ENCODE measurements at regions not wholly inside any gene's neighbourhood (a gene's known extent, or its start where the extent isn't known, plus 50 kb on each side); places are given as distances from the start of the nearest gene placed in this dataset.

DNA sequence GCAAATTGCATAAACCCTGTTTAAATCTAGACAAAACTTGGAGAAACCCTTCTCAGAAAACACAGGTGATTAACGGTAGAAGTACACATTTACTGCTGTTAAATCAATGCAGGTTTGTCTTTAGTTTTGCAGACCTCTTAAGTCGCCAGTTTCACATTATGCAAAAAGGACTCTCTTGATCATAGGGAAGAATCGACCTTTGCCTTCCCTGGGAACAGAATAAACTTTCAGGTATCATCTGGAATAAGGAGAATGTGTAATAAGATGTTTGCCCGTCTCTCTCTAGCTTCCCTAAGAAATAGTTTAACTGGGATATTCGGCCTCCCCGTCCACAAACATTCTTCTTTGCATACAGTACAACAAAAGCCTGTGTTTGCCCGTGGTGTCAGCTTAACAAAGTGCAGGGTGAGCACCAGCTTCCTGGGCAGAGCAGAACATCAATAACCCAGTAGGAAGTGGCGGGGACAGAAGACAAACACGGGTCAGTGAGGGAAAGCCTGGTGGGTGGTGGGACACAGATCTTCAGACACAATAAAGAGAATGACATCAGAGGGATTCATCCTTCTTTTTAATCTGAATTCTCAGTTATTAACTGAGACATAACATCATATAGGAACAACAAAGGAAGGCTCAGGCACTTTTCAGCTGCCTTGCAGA lies 1077.7 kb upstream of the SLC10A2 start:
- CTCF ChIA-PET, result no interaction called here
- Histone ChIP-seq H3K4me3 (ENCODE audit: insufficient read depth, low read depth, low read length) (no peak overlapping the region), H3K27ac (ENCODE audit: insufficient read depth, low read length) (no peak overlapping the region), H3K18ac (ENCODE audit: low read depth, low read length) (no peak overlapping the region), H3K27me3 (ENCODE audit: control insufficient read depth, insufficient read depth, low read length) (no peaks in the 10 kb centered on the region), H4K5ac (ENCODE audit: low read depth, low read length) (no peak overlapping the region), H3K79me1 (ENCODE audit: low read depth in 1 of 2, low read length in 2 of 2) (no peaks in the 10 kb centered on the region), H2BK5ac (ENCODE audit: low read depth, low read length, poor library complexity, severe bottlenecking) (no peak overlapping the region), H3K56ac (ENCODE audit: extremely low read depth, insufficient read depth, low read length) (no peak overlapping the region), H2BK120ac (ENCODE audit: low read depth, low read length) (no peak overlapping the region), H3K36me3 (ENCODE audit: control insufficient read depth, insufficient read depth, low read length) (no peaks in the 10 kb centered on the region), H2BK15ac (ENCODE audit: low read depth, low read length) (no peak overlapping the region), H4K20me1 (ENCODE audit: insufficient read depth, low read length) (no peaks in the 10 kb centered on the region), H2AK5ac (ENCODE audit: low read depth, low read length) (no peak overlapping the region), H2AK9ac (replicated peaks; ENCODE audit: low read depth, low read length, poor library complexity) (no peak overlapping the region), H3K9me1 (ENCODE audit: insufficient read depth, low read length) (no peaks in the 10 kb centered on the region), H2BK20ac (ENCODE audit: low read depth, low read length) (no peak overlapping the region), H3K4me1 (ENCODE audit: control insufficient read depth, insufficient read depth, low read length) (no peaks in the 10 kb centered on the region), H3K4me2 (ENCODE audit: low read depth, low read length) (no peak overlapping the region), H3K14ac (replicated peaks; ENCODE audit: low read depth, low read length) (no peak overlapping the region), H4K91ac (ENCODE audit: insufficient read depth, low read depth, low read length) (no peak overlapping the region), H4K8ac (ENCODE audit: low read depth in 2 of 2, low read length in 2 of 2) (no peak overlapping the region), H2AFZ (replicated peaks; ENCODE audit: low read length, poor library complexity) (no peak overlapping the region), H3K23ac (ENCODE audit: low read depth, low read length) (no peak overlapping the region), H3K9me3 (ENCODE audit: control insufficient read depth, insufficient read depth, low read length) (no peaks in the 10 kb centered on the region), H3K9ac (ENCODE audit: low read depth, low read length) (no peak overlapping the region), H3K4ac (ENCODE audit: low read depth, low read length) (no peak overlapping the region)
- BruUV-seq (replicated peaks), result no TSS peak
- POLR2A ChIA-PET (ENCODE audit: unreplicated experiment), result no interaction called here
- no peak for DNase-seq
- intact Hi-C loops (cut with micrococcal nuclease), result no loop called here
- ATAC-seq (ENCODE audit: low read depth), result no peak
- TF ChIP-seq RFX5 (IDR thresholded peaks at IDR 0.05; ENCODE audit: low read depth, low read length) (no peak), RCOR1 (IDR thresholded peaks at IDR 0.05; ENCODE audit: insufficient replicate concordance, low read length) (no peak), CEBPB (IDR thresholded peaks at IDR 0.05; ENCODE audit: low read depth, low read length) (no peak), RAD21 (IDR thresholded peaks at IDR 0.05; ENCODE audit: low read length) (no peak), BHLHE40 (IDR thresholded peaks at IDR 0.05; ENCODE audit: low read depth, low read length) (no peak), MAZ (IDR thresholded peaks at IDR 0.05; ENCODE audit: borderline replicate concordance, low read depth, low read length) (no peak), POLR2A (IDR thresholded peaks at IDR 0.05; ENCODE audit: low read depth, low read length) (no peak), MAFK (IDR thresholded peaks at IDR 0.05; ENCODE audit: low read depth, low read length) (no peak), CHD1 (IDR thresholded peaks at IDR 0.05; ENCODE audit: low read depth, low read length) (no peak), SMC3 (IDR thresholded peaks at IDR 0.05; ENCODE audit: low read depth, low read length) (no peak), MXI1 (IDR thresholded peaks at IDR 0.05; ENCODE audit: borderline replicate concordance, low read depth, low read length) (no peak), NFE2L2 (IDR thresholded peaks at IDR 0.05; ENCODE audit: low read depth, low read length) (no peak), FOS (IDR thresholded peaks at IDR 0.05; ENCODE audit: low read depth, low read length) (no peak)
- TF ChIP-seq, protein P1, sequence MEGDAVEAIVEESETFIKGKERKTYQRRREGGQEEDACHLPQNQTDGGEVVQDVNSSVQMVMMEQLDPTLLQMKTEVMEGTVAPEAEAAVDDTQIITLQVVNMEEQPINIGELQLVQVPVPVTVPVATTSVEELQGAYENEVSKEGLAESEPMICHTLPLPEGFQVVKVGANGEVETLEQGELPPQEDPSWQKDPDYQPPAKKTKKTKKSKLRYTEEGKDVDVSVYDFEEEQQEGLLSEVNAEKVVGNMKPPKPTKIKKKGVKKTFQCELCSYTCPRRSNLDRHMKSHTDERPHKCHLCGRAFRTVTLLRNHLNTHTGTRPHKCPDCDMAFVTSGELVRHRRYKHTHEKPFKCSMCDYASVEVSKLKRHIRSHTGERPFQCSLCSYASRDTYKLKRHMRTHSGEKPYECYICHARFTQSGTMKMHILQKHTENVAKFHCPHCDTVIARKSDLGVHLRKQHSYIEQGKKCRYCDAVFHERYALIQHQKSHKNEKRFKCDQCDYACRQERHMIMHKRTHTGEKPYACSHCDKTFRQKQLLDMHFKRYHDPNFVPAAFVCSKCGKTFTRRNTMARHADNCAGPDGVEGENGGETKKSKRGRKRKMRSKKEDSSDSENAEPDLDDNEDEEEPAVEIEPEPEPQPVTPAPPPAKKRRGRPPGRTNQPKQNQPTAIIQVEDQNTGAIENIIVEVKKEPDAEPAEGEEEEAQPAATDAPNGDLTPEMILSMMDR (conservative IDR thresholded peaks at IDR 0.05; ENCODE audit: low read depth, low read length), result no peak
- TF ChIP-seq, protein P2, sequence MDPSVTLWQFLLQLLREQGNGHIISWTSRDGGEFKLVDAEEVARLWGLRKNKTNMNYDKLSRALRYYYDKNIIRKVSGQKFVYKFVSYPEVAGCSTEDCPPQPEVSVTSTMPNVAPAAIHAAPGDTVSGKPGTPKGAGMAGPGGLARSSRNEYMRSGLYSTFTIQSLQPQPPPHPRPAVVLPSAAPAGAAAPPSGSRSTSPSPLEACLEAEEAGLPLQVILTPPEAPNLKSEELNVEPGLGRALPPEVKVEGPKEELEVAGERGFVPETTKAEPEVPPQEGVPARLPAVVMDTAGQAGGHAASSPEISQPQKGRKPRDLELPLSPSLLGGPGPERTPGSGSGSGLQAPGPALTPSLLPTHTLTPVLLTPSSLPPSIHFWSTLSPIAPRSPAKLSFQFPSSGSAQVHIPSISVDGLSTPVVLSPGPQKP (IDR thresholded peaks at IDR 0.05; ENCODE audit: borderline replicate concordance, low read depth, low read length), result no peak
- TF ChIP-seq, protein P3, sequence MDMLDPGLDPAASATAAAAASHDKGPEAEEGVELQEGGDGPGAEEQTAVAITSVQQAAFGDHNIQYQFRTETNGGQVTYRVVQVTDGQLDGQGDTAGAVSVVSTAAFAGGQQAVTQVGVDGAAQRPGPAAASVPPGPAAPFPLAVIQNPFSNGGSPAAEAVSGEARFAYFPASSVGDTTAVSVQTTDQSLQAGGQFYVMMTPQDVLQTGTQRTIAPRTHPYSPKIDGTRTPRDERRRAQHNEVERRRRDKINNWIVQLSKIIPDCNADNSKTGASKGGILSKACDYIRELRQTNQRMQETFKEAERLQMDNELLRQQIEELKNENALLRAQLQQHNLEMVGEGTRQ (IDR thresholded peaks at IDR 0.05; ENCODE audit: low read depth, low read length), result no peak
- dilution Hi-C loops (cut with HindIII; ENCODE audit: low sequenced_read_pairs, unreplicated experiment), result no loop called here
- in situ Hi-C loops (cut with MboI; ENCODE audit: low sequenced_read_pairs), result no loop called here
- no CpG with 5 or more reads among the region's 9 CpGs for WGBS, 2 experiments (ENCODE audit: extremely low coverage in 2 of 2, insufficient read length in 1 of 2)

Data from IMR-90 (cell line).